Uterus (tissue), 2 donors: ENCODE measurements at regions not wholly inside any gene's neighbourhood (a gene's known extent, or its start where the extent isn't known, plus 50 kb on each side); places are given as distances from the start of the nearest gene placed in this dataset.

ENCODE experiments used
- POLR2A ChIP-seq, 2 donors: fragments of 450-650 bp; IDR thresholded peaks; one replicate each; pipeline ENCODE4 v1.6.1; 2016; ENCODE audit warnings: antibody characterized with exemption in 2 of 2, mild to moderate bottlenecking in 1 of 2, moderate library complexity in 1 of 2
- TF ChIP-seq, protein P1 (sequence below), 4 experiments: fragments of 200-600 bp in 2 of 4; fragments of 450-650 bp in 2 of 4; sonication (generic) in 2 of 4; IDR thresholded peaks; one replicate each; pipeline ENCODE4 v1.5.1; 2016 to 2019; ENCODE audit warnings: antibody characterized with exemption in 4 of 4, mild to moderate bottlenecking in 2 of 4, moderate library complexity in 1 of 4

DNA sequence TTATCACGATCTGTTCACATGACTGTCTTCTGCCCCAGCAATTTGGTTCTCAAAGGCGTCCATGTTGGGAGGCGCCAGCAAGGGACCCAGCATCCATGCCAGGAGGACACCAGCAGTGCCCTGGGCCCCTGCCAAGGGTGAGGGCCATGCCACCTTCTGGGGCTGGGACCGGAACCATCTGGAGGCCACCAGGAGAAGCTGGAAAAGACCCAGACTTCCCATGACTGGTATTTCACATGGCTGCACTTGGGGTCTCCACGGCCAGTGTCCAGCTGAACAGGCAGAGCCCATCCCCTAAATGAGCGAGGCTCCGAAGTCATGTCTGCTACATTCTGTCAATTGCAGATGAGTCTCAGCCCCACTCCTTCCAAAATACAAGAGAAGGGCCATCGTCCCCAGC lies 306.8 kb upstream of the HS6ST1 start:
- TF ChIP-seq, protein P1, sequence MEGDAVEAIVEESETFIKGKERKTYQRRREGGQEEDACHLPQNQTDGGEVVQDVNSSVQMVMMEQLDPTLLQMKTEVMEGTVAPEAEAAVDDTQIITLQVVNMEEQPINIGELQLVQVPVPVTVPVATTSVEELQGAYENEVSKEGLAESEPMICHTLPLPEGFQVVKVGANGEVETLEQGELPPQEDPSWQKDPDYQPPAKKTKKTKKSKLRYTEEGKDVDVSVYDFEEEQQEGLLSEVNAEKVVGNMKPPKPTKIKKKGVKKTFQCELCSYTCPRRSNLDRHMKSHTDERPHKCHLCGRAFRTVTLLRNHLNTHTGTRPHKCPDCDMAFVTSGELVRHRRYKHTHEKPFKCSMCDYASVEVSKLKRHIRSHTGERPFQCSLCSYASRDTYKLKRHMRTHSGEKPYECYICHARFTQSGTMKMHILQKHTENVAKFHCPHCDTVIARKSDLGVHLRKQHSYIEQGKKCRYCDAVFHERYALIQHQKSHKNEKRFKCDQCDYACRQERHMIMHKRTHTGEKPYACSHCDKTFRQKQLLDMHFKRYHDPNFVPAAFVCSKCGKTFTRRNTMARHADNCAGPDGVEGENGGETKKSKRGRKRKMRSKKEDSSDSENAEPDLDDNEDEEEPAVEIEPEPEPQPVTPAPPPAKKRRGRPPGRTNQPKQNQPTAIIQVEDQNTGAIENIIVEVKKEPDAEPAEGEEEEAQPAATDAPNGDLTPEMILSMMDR (IDR thresholded peaks at IDR 0.05): no peak
- no peak for TF ChIP-seq POLR2A (IDR thresholded peaks at IDR 0.05)
